Medulla oblongata (tissue), 1 donor: ENCODE measurements at regions not wholly inside any gene's neighbourhood (a gene's known extent, or its start where the extent isn't known, plus 50 kb on each side); places are given as distances from the start of the nearest gene placed in this dataset.

Experiments used
- DNase-seq: peaks from one replicate; pipeline ENCODE4 v3.0.0-alpha.2; 2015; ENCODE audit errors: extremely low spot score

- DNase-seq, result peak; percentile 38
These were observed 62.8 kb downstream of the FAM9B start for GRCh38 chrX:8971116-8971515.

DNA sequence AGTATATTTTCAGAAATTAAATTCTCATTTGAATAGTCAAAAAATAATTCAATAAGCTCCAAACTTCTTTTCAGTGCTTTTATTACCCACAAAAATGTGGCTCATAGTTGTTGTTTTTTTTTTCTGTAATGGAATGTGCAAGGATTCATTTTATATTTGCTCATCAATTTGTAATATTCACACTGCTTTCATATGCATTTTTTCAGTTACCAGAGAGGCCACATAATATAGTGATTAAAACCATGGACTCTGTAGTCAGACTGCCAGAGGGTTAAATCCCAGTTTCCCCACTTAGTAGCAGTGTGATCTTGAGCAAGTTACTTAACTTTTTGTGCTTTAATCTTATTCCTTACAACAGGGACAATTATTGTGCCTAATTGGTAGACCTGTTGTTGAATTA is 64.5 kb downstream of the FAM9B start:
- no peak for DNase-seq

- DNase-seq, result no peak
These were observed 66.5 kb downstream of the FAM9B start for GRCh38 chrX:8967461-8967860.

DNA sequence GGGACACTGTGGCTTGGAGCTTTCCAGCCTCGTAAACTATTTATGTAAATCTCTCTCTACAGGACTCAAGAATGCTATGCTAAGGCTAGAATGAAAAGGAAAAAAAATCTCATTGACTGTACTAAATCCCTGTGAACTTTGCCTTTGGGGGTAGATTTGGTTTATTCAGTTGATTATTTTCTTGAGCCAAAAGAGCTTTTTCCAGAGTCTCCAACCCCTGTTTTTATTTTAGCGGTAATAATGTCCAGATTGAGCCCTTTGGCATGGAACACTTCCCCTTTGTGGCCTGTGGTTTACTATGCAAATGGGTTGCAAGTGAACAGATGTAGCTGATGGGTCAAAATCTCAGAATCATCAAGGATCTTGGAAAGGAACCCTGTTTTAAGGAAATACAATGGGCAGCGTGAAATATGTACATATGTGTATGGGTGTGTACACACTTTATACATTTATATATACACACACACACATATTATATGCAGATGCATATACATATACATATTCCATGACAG is 72.9 kb downstream of the FAM9B start:
- DNase-seq, result peak; percentile 4

DNA sequence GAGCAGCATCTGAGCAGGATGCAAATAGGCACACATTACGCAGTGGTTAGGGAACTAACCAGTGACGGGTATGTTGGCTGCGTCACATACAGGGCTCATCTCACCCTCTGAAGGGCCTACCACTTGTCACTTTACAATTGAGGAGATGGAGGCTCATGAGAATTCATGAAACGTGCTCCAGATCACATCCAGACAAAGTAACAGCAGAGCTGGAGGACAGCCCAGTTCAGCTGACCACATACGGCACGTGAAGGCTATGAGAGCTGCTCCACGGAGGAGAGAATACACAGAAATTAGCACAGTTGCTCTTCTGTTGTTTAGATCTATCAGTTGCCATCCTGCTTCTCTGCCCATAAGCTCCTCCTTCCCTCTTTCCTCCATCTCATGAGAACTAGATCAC is 78.4 kb downstream of the FAM9B start:
- no peak for DNase-seq

GRCh38 chrX:8946563-8946962 is 87.4 kb downstream of the FAM9B start:
- DNase-seq, result no peak

DNA sequence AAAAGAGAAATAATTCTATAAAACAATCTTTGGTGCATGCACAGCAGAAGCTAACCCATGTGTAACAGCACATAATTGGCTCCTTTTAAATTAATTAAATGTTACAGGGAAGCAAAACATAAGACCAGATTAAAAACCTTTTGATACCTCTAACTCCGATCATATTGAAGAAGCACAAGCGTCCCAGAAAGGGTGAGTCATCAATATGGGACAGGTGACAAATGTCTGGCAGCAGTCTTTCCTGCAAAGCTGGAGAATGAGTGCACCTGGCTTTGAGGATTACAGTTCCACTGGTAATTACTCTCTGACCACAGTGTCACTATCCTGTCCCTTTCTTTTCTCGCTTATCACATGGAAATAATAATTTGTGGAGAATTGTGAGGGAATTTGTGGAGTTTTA is 94.6 kb downstream of the FAM9B start:
- DNase-seq, result no peak

- peak; percentile 2 for DNase-seq
These were observed 106.2 kb downstream of the FAM9B start for GRCh38 chrX:8927701-8928100.

GRCh38 chrX:8927066-8927635 is 106.8 kb downstream of the FAM9B start:
- DNase-seq, result no peak

- DNase-seq, result no peak
These were observed 112.3 kb downstream of the FAM9B start for GRCh38 chrX:8921615-8922014.

DNA sequence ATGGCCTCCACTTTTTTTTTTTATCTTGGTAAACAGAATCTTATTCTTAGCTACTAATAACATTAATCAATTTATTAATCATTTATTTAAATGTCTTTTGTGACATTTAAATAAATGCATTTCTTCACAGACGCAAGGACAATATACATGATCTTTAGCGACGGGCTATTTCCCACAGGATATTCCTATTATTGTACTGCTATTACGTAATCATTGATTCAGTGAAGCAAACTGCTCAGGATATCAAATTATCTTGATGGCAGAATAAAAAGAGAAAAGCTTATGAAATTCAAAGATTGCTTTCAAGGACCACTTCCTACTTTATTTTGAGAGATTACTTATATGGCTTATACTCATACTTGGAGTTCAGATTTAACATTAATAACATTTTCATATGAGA is 114.1 kb downstream of the FAM9B start:
- DNase-seq, result no peak

DNA sequence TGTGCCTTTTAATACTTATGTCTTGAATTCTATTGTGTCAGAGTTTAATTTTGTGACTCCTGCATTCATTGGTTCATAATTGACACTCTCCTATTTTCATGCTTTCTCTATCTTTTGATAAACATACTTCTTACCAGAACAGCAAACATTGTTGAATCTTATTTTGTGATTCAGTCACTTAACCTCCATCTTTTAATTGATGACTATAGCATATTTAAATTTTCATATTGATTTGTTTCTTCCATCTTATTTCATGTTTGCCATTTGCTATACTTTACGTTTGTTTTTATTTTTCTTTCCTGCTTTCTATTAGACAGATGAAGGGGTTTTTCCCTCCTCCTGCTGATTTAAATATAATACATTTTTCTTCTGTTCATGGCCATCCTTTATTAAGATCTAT is 115.5 kb upstream of the FAM9A start:
- no peak for DNase-seq

DNA sequence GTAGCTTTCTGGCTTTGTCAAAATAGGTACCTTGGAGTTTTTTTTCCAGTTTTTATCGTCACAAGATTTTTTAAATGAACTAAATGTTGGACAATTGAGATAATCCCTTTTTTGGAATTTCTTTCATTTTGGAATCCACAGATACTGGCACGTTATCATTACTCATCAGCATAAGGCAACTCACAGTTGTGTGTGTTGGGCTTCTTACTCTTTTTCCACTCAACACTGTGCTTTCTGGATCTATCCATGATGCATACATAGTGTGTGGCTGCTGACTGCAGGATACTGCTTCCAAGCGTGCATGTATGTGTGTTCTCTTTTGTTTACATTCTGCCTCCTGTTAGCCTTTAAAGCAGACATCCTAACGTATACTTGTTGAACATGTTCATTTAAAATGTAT is 113.5 kb upstream of the FAM9A start:
- no peak for DNase-seq

DNA sequence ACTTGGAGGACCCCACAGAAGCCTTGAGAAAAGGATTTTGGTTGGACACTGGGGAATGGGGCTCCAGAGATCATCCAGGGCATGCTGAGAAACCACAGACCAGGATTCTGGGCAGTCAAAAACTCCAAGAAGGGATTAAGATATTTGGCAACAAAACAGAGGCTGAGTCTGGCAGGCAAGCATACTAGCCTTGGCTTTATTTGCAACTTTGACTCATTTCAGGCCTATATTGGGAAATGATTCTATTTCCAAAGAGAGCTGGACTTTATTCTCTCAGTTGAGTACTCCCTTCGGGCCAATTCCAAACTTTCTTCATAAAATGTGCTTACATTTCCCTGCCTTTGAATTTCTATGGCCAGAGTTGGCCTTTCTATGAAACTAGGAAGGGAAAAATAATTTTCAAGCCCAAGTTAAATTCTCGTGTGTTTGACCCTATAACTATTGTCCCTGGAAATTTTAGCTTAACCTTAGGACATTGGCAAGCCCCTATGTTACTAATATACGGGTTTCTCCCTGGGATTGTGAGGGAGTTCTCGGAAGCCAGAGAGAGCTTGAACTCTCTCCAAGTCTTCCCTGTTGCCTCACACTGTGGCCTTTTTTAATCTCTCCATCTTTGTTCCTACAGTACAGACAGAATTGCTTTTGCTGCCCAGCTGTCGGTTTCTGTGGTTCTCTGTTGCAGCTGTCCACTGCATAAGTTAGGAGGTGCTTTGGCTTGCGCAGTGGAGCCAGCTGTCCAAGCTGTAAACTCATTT is 112.6 kb upstream of the FAM9A start:
- peak; percentile 12 for DNase-seq

GRCh38 chrX:8907688-8908087 is 106.5 kb upstream of the FAM9A start:
- no peak for DNase-seq

GRCh38 chrX:8906299-8906938 is 105.2 kb upstream of the FAM9A start:
- no peak for DNase-seq

DNA sequence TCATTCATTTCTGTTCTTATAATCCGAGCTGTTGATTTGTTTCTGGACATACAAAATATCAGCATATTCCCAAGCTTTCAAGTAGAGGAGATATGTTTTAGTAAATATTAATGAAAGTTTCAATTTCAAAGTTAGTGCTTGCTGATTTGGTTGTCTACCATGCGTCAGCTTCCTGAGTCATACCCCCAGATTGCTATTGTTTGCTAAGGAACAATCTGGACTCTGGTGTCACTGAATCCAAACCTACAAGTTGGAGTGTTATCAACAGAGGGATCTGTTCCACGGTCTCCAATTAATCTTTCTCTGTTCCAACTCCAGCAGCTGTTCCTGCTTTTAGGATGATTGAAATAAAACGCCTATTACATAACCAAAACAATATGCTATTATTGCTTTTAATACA is 96.1 kb upstream of the FAM9A start:
- DNase-seq, result no peak

DNA sequence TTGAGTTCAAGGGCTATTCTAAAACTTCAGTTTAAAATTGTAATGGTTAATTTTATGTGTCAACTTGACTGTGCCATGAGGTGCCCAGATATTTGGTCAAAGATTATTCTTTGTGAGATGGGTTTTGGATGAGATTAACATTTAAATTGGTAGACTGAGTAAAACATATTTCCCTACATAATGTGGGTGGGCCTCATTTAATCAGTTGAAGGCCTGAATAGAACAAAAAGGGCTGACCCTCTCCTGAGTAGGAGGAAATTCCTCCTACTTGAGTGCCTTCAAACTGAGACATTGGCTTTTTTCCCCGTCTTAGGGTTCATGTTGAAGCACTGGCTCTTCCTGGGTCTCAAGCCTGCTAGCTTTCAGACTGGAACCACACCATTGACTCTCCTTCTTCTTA is 89.6 kb upstream of the FAM9A start:
- no peak for DNase-seq

GRCh38 chrX:8887004-8887403 is 85.8 kb upstream of the FAM9A start:
- no peak for DNase-seq

GRCh38 chrX:8879750-8880149 is 78.6 kb upstream of the FAM9A start:
- no peak for DNase-seq

DNA sequence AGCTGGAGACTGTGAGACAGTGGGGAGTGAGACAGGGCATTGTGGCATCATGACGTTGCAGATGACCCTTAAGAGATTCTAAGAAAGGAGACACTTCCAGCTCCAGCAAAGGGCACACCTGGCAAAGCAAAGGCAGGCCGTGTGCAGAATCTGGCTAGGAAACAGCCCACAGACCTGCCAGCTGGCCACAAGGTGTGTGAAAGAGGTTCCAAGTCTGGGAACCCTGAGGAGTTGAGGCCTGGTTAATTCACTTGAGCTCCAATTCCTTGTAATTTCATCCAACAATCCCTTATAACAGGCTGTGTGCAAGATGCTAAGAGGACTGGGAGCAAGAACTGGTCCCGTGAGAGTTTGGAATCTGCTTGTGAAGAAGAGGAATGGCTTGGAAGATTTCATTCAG is 72.8 kb upstream of the FAM9A start:
- DNase-seq, result no peak

- no peak for DNase-seq
These were observed 71.9 kb upstream of the FAM9A start for GRCh38 chrX:8873102-8873501.

- DNase-seq, result no peak
These were observed 69.2 kb upstream of the FAM9A start for GRCh38 chrX:8870411-8870810.
